Testis (tissue), 2 donors: ENCODE measurements at regions not wholly inside any gene's neighbourhood (a gene's known extent, or its start where the extent isn't known, plus 50 kb on each side); places are given as distances from the start of the nearest gene placed in this dataset.

Source experiments
- CTCF ChIP-seq, 3 experiments: fragments of 450-650 bp in 2 of 3; fragments of 200-600 bp in 1 of 3; sonication (generic) in 1 of 3; IDR thresholded peaks; one replicate each; pipeline ENCODE4 v1.5.1; 2016 to 2019; ENCODE audit warnings: antibody characterized with exemption in 3 of 3, mild to moderate bottlenecking in 2 of 3, moderate library complexity in 1 of 3
- POLR2A ChIP-seq: fragments of 450-650 bp; IDR thresholded peaks from one replicate; pipeline ENCODE4 v1.6.1; 2017; ENCODE audit warnings: antibody characterized with exemption, mild to moderate bottlenecking, moderate library complexity

- TF ChIP-seq POLR2A (no peak), CTCF (IDR thresholded peaks at IDR 0.05) (no peak)
These were observed 297.0 kb upstream of the KLF3 start for GRCh38 chr4:38366997-38367396.
